ENCODE measurements at regions not wholly inside any gene's neighbourhood (a gene's known extent, or its start where the extent isn't known, plus 50 kb on each side); places are given as distances from the start of the nearest gene placed in this dataset.

DNA sequence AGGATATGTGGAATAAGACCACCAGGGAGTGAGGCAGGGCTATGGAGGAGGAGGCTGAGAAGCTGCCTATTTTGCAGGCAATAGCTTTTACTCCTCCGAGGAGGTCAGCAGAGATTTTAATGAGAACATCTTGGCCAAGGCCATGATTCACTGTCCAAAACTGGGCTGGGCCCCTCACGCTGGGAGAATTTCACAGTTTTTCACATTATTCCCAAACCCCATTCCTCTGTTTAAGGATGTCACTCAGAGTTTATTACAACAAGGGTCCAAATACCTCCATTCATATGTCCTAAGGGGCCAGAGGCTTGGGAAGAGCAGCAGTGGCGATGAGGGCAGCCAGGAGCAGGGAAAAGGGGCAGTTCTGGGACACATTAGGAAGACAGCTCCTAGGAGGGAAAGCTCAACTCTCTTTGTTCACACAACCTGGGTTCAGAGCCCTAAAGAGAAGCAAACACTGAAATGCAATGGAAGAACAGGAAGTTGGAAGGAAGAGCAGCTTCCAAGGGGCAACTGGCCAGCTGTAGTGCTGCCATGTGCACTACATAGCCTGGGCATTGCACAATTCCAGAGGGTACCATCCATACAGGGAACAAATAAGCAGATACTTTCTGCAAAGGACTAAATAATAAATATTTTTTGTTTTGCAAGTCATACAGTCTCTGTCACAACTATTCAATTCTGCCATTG lies 283.2 kb downstream of the NUAK1 start:
- no peak for DNase-seq (ENCODE audit: low spot score)
- no peak for TF ChIP-seq CTCF (IDR thresholded peaks at IDR 0.05; ENCODE audit: extremely low read depth, missing control alignments)

DNA sequence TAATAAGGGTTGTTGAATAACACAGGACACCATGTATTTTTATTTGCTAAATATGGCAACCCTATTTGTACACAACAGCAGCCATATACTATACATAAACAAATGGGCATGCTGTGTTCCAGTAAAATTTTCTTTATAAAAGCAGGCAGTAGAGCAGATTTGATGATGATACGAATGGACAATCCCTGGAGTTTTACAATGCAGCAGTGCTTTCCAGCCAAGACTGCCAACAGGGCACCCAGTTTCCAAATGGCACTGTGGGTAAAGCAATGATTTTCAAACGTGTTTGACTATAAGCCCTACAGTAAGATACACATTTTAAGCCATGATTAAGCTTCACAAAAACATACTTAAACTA lies 282.7 kb downstream of the NUAK1 start:
- no peak for DNase-seq (ENCODE audit: low spot score)
- TF ChIP-seq CTCF (IDR thresholded peaks at IDR 0.05; ENCODE audit: extremely low read depth, missing control alignments) = no peak

- no peak for TF ChIP-seq CTCF (IDR thresholded peaks at IDR 0.05; ENCODE audit: extremely low read depth, missing control alignments)
- DNase-seq (ENCODE audit: low spot score) = no peak
Observed at GRCh38 chr12:105858981-105859710, 279.6 kb downstream of the NUAK1 start.

- DNase-seq (ENCODE audit: low spot score) = no peak
- TF ChIP-seq CTCF (IDR thresholded peaks at IDR 0.05; ENCODE audit: extremely low read depth, missing control alignments) = no peak
Observed at GRCh38 chr12:105860561-105861207, 278.1 kb downstream of the NUAK1 start.

DNA sequence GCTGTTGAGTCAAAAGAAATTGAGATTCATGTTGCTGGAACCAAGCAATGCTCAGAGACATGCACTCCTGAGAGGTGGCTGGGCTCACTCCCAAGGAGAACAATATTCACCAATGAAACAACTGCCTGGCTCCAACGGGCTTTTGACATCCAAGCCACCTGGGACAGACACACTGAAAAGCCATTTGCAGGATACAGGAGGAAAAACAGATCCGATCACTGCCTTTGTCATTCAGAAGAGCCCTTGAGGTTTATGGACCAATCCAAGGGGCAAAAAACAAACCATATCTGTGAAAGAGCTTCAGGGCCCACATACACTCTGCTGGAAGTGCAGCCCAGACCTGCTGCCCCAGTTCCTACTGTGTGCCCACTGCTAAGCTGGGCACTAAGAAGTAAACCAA lies 277.5 kb downstream of the NUAK1 start:
- no peak for TF ChIP-seq CTCF (IDR thresholded peaks at IDR 0.05; ENCODE audit: extremely low read depth, missing control alignments)
- no peak for DNase-seq (ENCODE audit: low spot score)

DNA sequence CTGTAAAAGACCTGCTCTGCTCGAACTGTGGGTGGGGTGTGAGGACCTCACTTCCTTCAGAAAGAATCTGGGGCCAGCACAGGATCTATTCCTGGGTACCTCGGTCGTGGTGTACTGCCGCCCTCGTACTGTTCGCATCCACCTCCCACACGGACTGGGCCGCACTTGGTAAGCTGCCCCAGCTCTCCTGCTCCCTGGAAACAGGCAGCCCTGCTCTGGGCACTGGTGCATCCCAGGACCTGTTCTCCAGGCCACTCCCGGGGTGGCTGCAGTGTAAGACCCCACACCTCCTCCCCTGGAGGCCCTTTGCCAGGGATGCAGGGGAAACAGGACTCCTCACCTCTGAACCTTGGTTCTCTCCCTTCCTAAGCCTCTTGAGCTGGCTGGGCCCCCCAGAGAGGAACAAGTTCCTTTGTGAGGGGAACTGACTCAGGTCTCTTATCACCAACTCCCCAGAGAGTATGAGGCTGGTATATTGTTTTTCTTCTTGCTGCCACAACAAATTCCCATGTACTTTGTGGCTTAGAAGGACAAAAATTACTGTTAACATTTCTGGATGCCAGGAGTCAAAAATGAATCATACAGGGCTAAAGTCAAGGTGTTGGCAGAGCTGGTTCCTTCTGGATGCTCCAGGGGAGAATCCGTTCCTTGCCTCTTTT lies 276.5 kb downstream of the NUAK1 start:
- DNase-seq (ENCODE audit: low spot score) = no peak
- TF ChIP-seq CTCF (IDR thresholded peaks at IDR 0.05; ENCODE audit: extremely low read depth, missing control alignments) = no peak

DNA sequence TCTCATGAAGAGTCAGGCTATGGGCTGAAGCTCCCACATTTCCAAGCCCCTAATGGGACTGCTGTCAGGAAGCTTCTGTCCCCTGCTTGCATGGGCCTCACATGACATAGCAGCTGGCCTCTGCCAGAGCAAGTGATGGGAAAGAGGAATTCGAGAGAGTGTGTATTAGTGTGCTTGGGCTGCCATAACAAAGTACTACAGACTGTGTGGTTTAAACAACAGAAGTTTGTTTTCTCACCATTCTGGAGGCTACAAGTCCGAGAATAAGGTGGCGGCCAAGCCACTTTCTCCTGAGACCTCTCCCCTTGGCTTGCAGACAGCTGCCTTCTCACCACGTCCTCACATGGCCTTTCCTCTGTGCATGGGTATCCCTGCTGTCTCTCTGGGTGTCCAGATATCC lies 274.4 kb downstream of the NUAK1 start:
- no peak for DNase-seq (ENCODE audit: low spot score)
- TF ChIP-seq CTCF (IDR thresholded peaks at IDR 0.05; ENCODE audit: extremely low read depth, missing control alignments) = no peak

Measured in GM20000 (cell line).